B cell (primary cell): ENCODE measurements at regions not wholly inside any gene's neighbourhood (a gene's known extent, or its start where the extent isn't known, plus 50 kb on each side); places are given as distances from the start of the nearest gene placed in this dataset.

ENCODE experiments used
- EZH2 ChIP-seq: IDR thresholded peaks from 2 replicates; pipeline ENCODE4 v1.6.1; 2012; ENCODE audit warnings: borderline replicate concordance, low read depth, mild to moderate bottlenecking, moderate library complexity, low read length; ENCODE audit not compliant: insufficient read depth, poor library complexity, severe bottlenecking
- TF ChIP-seq, protein P1 (sequence below): fragments of 200-600 bp; IDR thresholded peaks from one replicate; pipeline ENCODE4 v1.8.0; 2022; ENCODE audit warnings: antibody characterized with exemption, mild to moderate bottlenecking

GRCh38 chr12:90575995-90576394 is 379.0 kb downstream of the CCER1 start:
- TF ChIP-seq, protein P1, sequence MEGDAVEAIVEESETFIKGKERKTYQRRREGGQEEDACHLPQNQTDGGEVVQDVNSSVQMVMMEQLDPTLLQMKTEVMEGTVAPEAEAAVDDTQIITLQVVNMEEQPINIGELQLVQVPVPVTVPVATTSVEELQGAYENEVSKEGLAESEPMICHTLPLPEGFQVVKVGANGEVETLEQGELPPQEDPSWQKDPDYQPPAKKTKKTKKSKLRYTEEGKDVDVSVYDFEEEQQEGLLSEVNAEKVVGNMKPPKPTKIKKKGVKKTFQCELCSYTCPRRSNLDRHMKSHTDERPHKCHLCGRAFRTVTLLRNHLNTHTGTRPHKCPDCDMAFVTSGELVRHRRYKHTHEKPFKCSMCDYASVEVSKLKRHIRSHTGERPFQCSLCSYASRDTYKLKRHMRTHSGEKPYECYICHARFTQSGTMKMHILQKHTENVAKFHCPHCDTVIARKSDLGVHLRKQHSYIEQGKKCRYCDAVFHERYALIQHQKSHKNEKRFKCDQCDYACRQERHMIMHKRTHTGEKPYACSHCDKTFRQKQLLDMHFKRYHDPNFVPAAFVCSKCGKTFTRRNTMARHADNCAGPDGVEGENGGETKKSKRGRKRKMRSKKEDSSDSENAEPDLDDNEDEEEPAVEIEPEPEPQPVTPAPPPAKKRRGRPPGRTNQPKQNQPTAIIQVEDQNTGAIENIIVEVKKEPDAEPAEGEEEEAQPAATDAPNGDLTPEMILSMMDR: no peak
- TF ChIP-seq EZH2: no peak
